ENCODE measurements at regions not wholly inside any gene's neighbourhood (a gene's known extent, or its start where the extent isn't known, plus 50 kb on each side); places are given as distances from the start of the nearest gene placed in this dataset.

DNA sequence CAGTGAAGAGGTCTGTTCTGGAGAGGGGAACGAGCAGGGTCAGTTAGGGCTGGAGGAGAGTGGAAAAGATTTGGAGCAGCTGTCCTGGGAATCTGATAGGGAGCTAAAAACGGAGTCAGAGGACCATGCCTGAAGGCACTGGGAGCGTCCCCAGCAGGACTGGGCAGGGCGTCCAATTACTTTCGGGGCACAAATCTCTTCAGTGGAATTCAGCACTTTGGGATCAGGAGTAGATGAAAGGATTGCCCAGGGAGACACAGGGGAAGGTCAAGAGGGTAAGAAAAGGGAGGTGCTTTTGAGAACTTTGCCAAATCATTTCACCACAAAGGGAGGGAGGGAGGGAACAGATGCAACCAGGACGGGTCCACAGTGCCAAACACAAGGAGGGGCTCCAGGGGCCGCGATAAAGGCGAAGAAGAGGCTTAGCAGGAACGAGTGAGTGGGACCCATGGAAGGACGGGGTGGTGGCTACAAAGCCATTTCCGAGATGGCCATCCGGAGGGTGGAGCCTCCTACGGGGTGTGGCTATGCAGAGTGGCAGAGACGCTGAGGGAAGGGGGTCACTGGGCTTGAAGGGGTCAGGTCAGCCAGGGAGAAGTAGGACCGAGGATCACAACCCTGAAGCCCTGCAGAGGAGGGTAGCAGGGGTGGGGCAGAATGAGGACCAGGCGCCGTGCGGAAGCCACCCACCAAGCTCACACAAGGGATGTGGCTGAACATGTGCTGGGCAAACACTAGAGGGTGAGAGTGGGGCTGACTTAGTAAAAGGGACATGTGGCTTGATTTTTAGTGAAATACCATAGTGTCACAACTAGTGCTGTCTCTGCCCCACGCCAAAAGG is 180.0 kb upstream of the RREB1 start:
- no peak for TF ChIP-seq GATA1 (IDR thresholded peaks at IDR 0.05; ENCODE audit: low read depth, low read length)
- no peak for TF ChIP-seq POLR2A (IDR thresholded peaks at IDR 0.05; ENCODE audit: low read length)
- DNase-seq = peak; percentile 26 to 27

DNA sequence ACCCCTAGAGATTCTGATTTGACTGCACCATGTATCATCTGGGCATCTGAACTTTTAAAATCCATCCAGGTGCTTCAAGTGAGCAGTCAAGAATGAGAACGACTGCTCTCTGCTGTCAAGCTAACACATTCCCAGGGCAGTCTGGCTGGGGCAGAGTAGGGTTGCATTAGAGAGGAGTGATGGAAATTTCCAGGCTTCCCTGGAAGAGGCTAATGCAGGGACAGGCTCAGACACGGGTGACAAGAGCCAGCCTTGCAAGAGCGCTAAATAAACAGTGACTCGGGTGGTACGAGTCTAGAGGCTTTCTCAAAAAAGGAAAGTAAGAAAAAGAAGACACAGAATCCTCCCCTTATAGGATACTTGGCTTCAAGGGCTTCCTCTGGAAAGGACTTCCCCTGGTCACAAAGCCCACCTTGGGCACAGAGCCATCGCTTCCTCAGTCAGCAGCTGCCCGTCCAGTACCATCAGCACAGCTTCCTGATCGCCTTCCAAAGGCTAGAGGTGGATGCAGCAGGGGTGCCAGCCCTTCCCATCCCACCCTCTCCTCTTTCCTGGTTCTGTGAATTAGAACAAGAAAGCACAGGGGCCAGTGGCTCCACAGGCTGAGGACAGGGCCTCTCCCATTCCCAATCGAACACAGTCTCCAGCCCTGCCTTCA is 177.4 kb upstream of the RREB1 start:
- DNase-seq = no peak
- TF ChIP-seq POLR2A (IDR thresholded peaks at IDR 0.05; ENCODE audit: low read length) = no peak
- TF ChIP-seq GATA1 (IDR thresholded peaks at IDR 0.05; ENCODE audit: low read depth, low read length) = no peak

DNA sequence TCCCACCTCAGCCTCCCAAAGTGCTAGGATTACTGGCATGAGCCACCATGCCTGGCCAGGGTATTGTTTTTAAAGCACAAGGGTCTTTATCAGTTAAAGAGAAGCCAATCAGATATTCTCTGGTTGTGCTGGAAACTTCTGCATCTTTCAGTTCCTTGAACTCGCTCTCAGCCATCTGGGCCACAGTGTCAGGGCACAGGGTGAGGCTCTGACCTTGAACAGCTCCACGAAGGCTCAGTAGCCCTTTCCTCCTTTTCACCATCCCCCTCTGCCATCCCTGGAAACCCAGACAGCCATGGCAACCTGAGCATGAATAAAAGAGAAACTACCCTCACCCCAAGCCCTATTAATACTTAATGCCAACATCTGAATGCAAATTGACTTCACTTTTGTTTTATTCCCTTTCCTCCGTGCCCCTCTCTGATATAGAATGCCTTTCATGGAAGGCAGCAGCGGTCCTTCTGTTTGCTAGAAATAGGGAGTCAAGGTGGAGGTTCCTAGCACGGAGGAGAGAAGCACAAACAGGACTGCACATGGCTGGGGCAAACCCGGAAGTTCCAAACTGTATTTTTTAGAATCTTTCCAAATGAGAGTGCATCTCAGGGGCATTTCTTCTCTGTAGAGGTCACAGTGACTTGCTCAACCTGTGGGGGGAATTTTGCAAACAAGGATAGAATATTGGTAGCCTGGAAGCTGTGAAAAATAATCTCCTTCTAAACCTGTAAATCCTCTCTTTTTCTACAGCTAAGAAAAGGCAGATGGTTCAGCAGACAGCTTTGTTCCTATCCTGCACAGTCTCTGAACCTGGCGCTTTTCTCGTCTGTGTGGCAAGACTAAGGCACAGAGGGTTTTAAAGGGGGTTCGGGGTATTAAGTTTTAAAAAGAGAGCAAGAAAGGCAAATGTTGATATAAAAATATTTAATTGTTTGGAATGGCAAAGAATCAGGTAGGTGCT is 176.4 kb upstream of the RREB1 start:
- no peak for TF ChIP-seq GATA1 (IDR thresholded peaks at IDR 0.05; ENCODE audit: low read depth, low read length)
- DNase-seq = no peak

- no peak for DNase-seq
- no peak for TF ChIP-seq POLR2A (IDR thresholded peaks at IDR 0.05; ENCODE audit: low read length)
- no peak for TF ChIP-seq GATA1 (IDR thresholded peaks at IDR 0.05; ENCODE audit: low read depth, low read length)
Observed at GRCh38 chr6:6932341-6932740, 175.4 kb upstream of the RREB1 start.

GRCh38 chr6:6932968-6933367 is 174.8 kb upstream of the RREB1 start:
- DNase-seq = no peak
- no peak for TF ChIP-seq POLR2A (IDR thresholded peaks at IDR 0.05; ENCODE audit: low read length)
- no peak for TF ChIP-seq GATA1 (IDR thresholded peaks at IDR 0.05; ENCODE audit: low read depth, low read length)

GRCh38 chr6:6940031-6941025 is 167.4 kb upstream of the RREB1 start:
- TF ChIP-seq GATA1 (IDR thresholded peaks at IDR 0.05; ENCODE audit: low read depth, low read length) (no peak), POLR2A (IDR thresholded peaks at IDR 0.05; ENCODE audit: low read length) (no peak)
- DNase-seq = no peak

DNA sequence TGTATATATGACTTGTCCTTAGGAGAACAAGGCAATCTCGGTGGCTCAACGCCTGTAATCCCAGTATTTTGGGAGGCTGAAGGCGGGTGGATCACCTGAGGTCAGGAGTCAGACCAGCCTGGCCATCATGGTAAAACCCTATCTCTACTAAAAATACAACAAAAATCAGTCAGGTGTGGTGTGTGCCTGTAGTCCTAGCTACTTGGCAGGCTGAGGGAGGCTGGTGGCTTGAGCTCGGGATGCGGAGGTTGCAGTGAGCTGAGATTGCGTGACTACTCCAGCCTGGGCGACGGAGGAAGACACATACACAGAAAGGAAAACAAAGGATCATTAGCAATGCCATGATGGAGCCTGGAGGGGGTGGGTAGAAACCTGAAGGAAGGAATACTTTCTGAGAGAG is 166.6 kb upstream of the RREB1 start:
- DNase-seq = no peak
- no peak for TF ChIP-seq POLR2A (IDR thresholded peaks at IDR 0.05; ENCODE audit: low read length)

- TF ChIP-seq POLR2A (IDR thresholded peaks at IDR 0.05; ENCODE audit: low read length) (no peak), GATA1 (IDR thresholded peaks at IDR 0.05; ENCODE audit: low read depth, low read length) (no peak)
- no peak for DNase-seq
Observed at GRCh38 chr6:6942091-6942490, 165.7 kb upstream of the RREB1 start.

DNA sequence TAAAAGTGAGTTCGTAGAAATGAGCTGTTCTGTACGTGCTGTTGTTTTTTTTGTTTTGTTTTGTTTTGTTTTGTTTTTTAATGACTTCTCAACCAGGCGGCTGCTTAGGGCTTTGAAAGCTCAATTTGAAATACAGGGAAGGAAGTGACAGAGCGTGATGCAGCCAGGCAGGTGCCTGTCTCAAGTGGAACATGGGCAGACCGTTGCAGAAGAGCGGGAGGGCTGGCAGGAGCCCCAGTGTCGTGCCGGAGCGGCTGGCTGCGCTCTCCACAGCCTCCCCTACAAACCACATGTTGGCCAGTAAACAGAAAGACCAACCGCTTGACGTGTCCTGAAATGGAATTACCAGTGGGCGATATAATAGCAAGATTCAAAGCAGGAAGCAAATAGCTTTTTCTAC is 164.9 kb upstream of the RREB1 start:
- TF ChIP-seq GATA1 (IDR thresholded peaks at IDR 0.05; ENCODE audit: low read depth, low read length) = no peak
- peak; percentile 50 for TF ChIP-seq POLR2A (IDR thresholded peaks at IDR 0.05; ENCODE audit: low read length)
- DNase-seq = peak; percentile 19 to 48

- TF ChIP-seq POLR2A (IDR thresholded peaks at IDR 0.05; ENCODE audit: low read length) = no peak
- no peak for DNase-seq
Observed at GRCh38 chr6:6943421-6943820, 164.3 kb upstream of the RREB1 start.

- DNase-seq = no peak
- TF ChIP-seq GATA1 (IDR thresholded peaks at IDR 0.05; ENCODE audit: low read depth, low read length) (no peak), POLR2A (IDR thresholded peaks at IDR 0.05; ENCODE audit: low read length) (no peak)
Observed at GRCh38 chr6:6946206-6947155, 161.3 kb upstream of the RREB1 start.
